IMR-90 (cell line): ENCODE measurements at regions not wholly inside any gene's neighbourhood (a gene's known extent, or its start where the extent isn't known, plus 50 kb on each side); places are given as distances from the start of the nearest gene placed in this dataset.

Source experiments
- BHLHE40 ChIP-seq: fragments of 150-350 bp; IDR thresholded peaks from 2 replicates; pipeline ENCODE4 v1.6.1; 2016; ENCODE audit warnings: mild to moderate bottlenecking, low read depth, low read length
- CEBPB ChIP-seq: IDR thresholded peaks from 2 replicates; pipeline ENCODE4 v1.6.1; 2012; ENCODE audit warnings: low read depth, low read length, improper control_type of control experiment
- CHD1 ChIP-seq: IDR thresholded peaks from 2 replicates; pipeline ENCODE4 v1.6.1; 2012; ENCODE audit warnings: low read depth, low read length, improper control_type of control experiment
- CTCF ChIP-seq: conservative IDR thresholded peaks from 2 replicates; pipeline ENCODE4 v1.5.1; 2012; ENCODE audit warnings: mild to moderate bottlenecking, low read depth, low read length, improper control_type of control experiment
- ELK1 ChIP-seq: fragments of 150-350 bp; IDR thresholded peaks from 2 replicates; pipeline ENCODE4 v1.6.1; 2016; ENCODE audit warnings: low read depth, mild to moderate bottlenecking, low read length, moderate library complexity, borderline replicate concordance
- FOS ChIP-seq: fragments of 150-350 bp; IDR thresholded peaks from 2 replicates; pipeline ENCODE4 v1.6.1; 2016; ENCODE audit warnings: low read depth, low read length
- MAFK ChIP-seq: IDR thresholded peaks from 2 replicates; pipeline ENCODE4 v1.6.1; 2012; ENCODE audit warnings: low read depth, low read length, improper control_type of control experiment
- MXI1 ChIP-seq: IDR thresholded peaks from 2 replicates; pipeline ENCODE4 v1.6.1; 2012; ENCODE audit warnings: low read depth, mild to moderate bottlenecking, low read length, moderate library complexity, borderline replicate concordance
- POLR2A ChIP-seq: IDR thresholded peaks from 2 replicates; pipeline ENCODE4 v1.6.1; 2012; ENCODE audit warnings: mild to moderate bottlenecking, low read depth, low read length
- RAD21 ChIP-seq: IDR thresholded peaks from 2 replicates; pipeline ENCODE4 v1.6.1; 2012; ENCODE audit warnings: low read length, improper control_type of control experiment
- RCOR1 ChIP-seq: IDR thresholded peaks from 2 replicates; pipeline ENCODE4 v1.6.1; 2012; ENCODE audit warnings: mild to moderate bottlenecking, low read length, improper control_type of control experiment; ENCODE audit not compliant: insufficient replicate concordance
- RFX5 ChIP-seq: IDR thresholded peaks from 2 replicates; pipeline ENCODE4 v1.8.0; 2012; ENCODE audit warnings: low read depth, mild to moderate bottlenecking, low read length, moderate library complexity
- SMC3 ChIP-seq: fragments of 150-350 bp; IDR thresholded peaks from 2 replicates; pipeline ENCODE4 v1.6.1; 2016; ENCODE audit warnings: low read depth, mild to moderate bottlenecking, antibody characterized with exemption, low read length, moderate library complexity
- USF2 ChIP-seq: fragments of 150-350 bp; IDR thresholded peaks from 2 replicates; pipeline ENCODE4 v1.6.1; 2017; ENCODE audit warnings: mild to moderate bottlenecking, antibody characterized with exemption, low read length, low read depth

GRCh38 chr1:58874342-58874741 is 90.5 kb upstream of the JUN start:
- TF ChIP-seq CTCF (no peak), MXI1 (no peak), POLR2A (no peak), RAD21 (no peak), CHD1 (no peak), SMC3 (no peak), CEBPB (no peak), USF2 (no peak), MAFK (no peak), FOS (no peak), RCOR1 (no peak), BHLHE40 (no peak), ELK1 (no peak), RFX5 (no peak)
